Thyroid gland (tissue), 4 donors: ENCODE measurements at regions not wholly inside any gene's neighbourhood (a gene's known extent, or its start where the extent isn't known, plus 50 kb on each side); places are given as distances from the start of the nearest gene placed in this dataset.
"Not testable (repeated sequence)": the region's sequence is repeated elsewhere in the genome, so short reads cannot be mapped to it uniquely, and the experiment has no call there.

Source experiments
- DNase-seq, 2 donors: peaks; one replicate each; pipeline ENCODE4 v3.0.0-alpha.2; 2019
- H3K27ac ChIP-seq, 3 donors: fragments of 200-600 bp; sonication (generic); 1 replicate in 2 of 3; 2 replicates in 1 of 3; pipeline ENCODE4 v1.5.1; 2016 to 2019; ENCODE audit warnings: mild to moderate bottlenecking in 1 of 3, moderate library complexity in 1 of 3
- H3K27me3 ChIP-seq: fragments of 200-600 bp; sonication (generic); one replicate; pipeline ENCODE4 v1.5.1; 2019
- H3K36me3 ChIP-seq, 2 donors: fragments of 200-600 bp; sonication (generic); one replicate each; pipeline ENCODE4 v1.5.1; 2016 to 2019
- H3K4me1 ChIP-seq, 2 donors: fragments of 200-600 bp; sonication (generic); one replicate each; pipeline ENCODE4 v1.5.1; 2017 to 2019
- H3K4me3 ChIP-seq, 3 donors: fragments of 200-600 bp; sonication (generic); replicated peaks in 1 of 3; 1 replicate in 2 of 3; 2 replicates in 1 of 3; pipeline ENCODE4 v1.5.1; 2016; ENCODE audit warnings: mild to moderate bottlenecking in 1 of 3
- H3K9me3 ChIP-seq: fragments of 200-600 bp; sonication (generic); one replicate; pipeline ENCODE4 v1.5.1; 2017
- CTCF ChIP-seq, 6 experiments: fragments of 200-600 bp in 3 of 6; fragments of 450-650 bp in 3 of 6; sonication (generic) in 3 of 6; IDR thresholded peaks; one replicate each; pipeline ENCODE4 v1.5.1; 2016 to 2019; ENCODE audit warnings: antibody characterized with exemption in 6 of 6, mild to moderate bottlenecking in 2 of 6, inconsistent platforms in 1 of 6, moderate library complexity in 1 of 6
- POLR2A ChIP-seq, 2 donors: fragments of 450-650 bp; IDR thresholded peaks; one replicate each; pipeline ENCODE4 v1.6.1; 2017; ENCODE audit warnings: antibody characterized with exemption in 2 of 2, mild to moderate bottlenecking in 2 of 2, moderate library complexity in 1 of 2
- WGBS, 2 donors: methylation state at CpG; one replicate each; pipeline ENCODE4 v1.1.5; 2017; 5-methylcytosine and 5-hydroxymethylcytosine counted together
- intact Hi-C: fragments of 100-400 bp; cut with DNase I; formaldehyde crosslinking; loops from one replicate; pipeline ENCODE4 v1.15.1; 2023

GRCh38 chrX:1108501-1109445 lies 103.7 kb downstream of the CRLF2 start:
- 23 to 24% methylated on average over 21 of the region's 21 CpGs for WGBS, 2 donors
- no peak overlapping the region for H3K27ac ChIP-seq
- TF ChIP-seq CTCF (IDR thresholded peaks at IDR 0.05) (no peak), POLR2A (IDR thresholded peaks at IDR 0.05) (no peak)
- no peaks in the 10 kb centered on the region for H3K36me3 ChIP-seq
- intact Hi-C loops = no loop called here
- H3K27me3 ChIP-seq = no peaks in the 10 kb centered on the region
- H3K4me1 ChIP-seq = no peaks in the 10 kb centered on the region
- H3K4me3 ChIP-seq = no peak overlapping the region
- DNase-seq = peak; percentile 6 to 37
- H3K9me3 ChIP-seq = no peaks in the 10 kb centered on the region

- TF ChIP-seq POLR2A (IDR thresholded peaks at IDR 0.05) = no peak
- no peak for TF ChIP-seq CTCF (IDR thresholded peaks at IDR 0.05)
- no peak for DNase-seq
- H3K9me3 ChIP-seq = no peaks in the 10 kb centered on the region
- intact Hi-C loops = no loop called here
- no peak overlapping the region for H3K27ac ChIP-seq
- H3K36me3 ChIP-seq = no peaks in the 10 kb centered on the region
- 19 to 21% methylated on average over 8 of the region's 8 CpGs for WGBS, 2 donors
- no peaks in the 10 kb centered on the region for H3K27me3 ChIP-seq
- H3K4me3 ChIP-seq = no peak overlapping the region
- H3K4me1 ChIP-seq = no peaks in the 10 kb centered on the region
These were observed 105.8 kb downstream of the CRLF2 start for GRCh38 chrX:1106478-1107210.

- no peak for TF ChIP-seq POLR2A (IDR thresholded peaks at IDR 0.05)
- TF ChIP-seq CTCF (IDR thresholded peaks at IDR 0.05) = no peak
- intact Hi-C loops = no loop called here
- 29 to 33% methylated on average over 14 of the region's 14 CpGs for WGBS, 2 donors
- no peak for DNase-seq
- H3K9me3 ChIP-seq = no peaks in the 10 kb centered on the region
- no peak overlapping the region for H3K27ac ChIP-seq
- H3K36me3 ChIP-seq = no peaks in the 10 kb centered on the region
- H3K27me3 ChIP-seq = no peaks in the 10 kb centered on the region
- H3K4me1 ChIP-seq = no peaks in the 10 kb centered on the region
- H3K4me3 ChIP-seq = no peak overlapping the region
These were observed 106.6 kb downstream of the CRLF2 start for GRCh38 chrX:1105671-1106419.

- DNase-seq, intact Hi-C loops, H3K27ac ChIP-seq, H3K9me3 ChIP-seq, H3K4me3 ChIP-seq, H3K36me3 ChIP-seq, H3K27me3 ChIP-seq, H3K4me1 ChIP-seq: not testable (repeated sequence)
- WGBS, 2 donors = 94% methylated on average over 17 of the region's 17 CpGs
These were observed 107.4 kb downstream of the CRLF2 start for GRCh38 chrX:1105031-1105430.

GRCh38 chrX:1103360-1103759 lies 109.1 kb downstream of the CRLF2 start:
- DNase-seq = no peak
- Histone ChIP-seq H3K27me3 (no peaks in the 10 kb centered on the region), H3K4me1 (no peaks in the 10 kb centered on the region), H3K27ac (no peak overlapping the region), H3K4me3 (no peak overlapping the region), H3K36me3 (no peaks in the 10 kb centered on the region), H3K9me3 (no peaks in the 10 kb centered on the region)
- WGBS, 2 donors = 62 to 65% methylated on average over 4 of the region's 4 CpGs
- intact Hi-C loops = no loop called here
- TF ChIP-seq POLR2A (IDR thresholded peaks at IDR 0.05) (no peak), CTCF (IDR thresholded peaks at IDR 0.05) (no peak)
